ENCODE measurements at regions not wholly inside any gene's neighbourhood (a gene's known extent, or its start where the extent isn't known, plus 50 kb on each side); places are given as distances from the start of the nearest gene placed in this dataset. TPM values are rescaled to one million over a fixed set of nuclear protein-coding genes. Genes with fewer than 3 reads are reported as not detected.
"Not testable (repeated sequence)": the region's sequence is repeated elsewhere in the genome, so short reads cannot be mapped to it uniquely, and the experiment has no call there.

- DNase-seq (ENCODE audit: low spot score), result not testable (repeated sequence)
Measured at GRCh38 chr2:211219548-211219947, 663.1 kb downstream of the CPS1 start.

DNA sequence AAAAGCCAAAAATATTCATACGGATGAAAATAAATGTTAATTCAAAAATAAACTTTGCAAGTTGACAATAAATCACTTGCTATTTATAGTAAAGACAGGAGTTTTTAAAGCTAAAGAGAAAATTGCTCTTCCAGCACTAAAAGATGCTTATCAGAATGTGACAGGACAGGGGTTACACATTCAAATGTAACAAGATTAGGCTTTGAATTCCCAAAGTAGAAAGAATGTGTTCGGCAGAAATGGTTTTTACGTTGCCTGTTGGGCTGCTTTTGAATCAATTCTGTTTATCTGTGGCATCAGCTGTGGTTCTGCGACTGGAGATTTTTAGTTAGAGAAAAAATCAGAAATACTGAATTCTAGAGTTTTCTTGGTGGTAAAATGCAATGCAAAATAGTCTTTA lies 669.4 kb downstream of the CPS1 start:
- DNase-seq (ENCODE audit: low spot score), result no peak

GRCh38 chr2:211228559-211228958 lies 672.2 kb downstream of the CPS1 start:
- no peak for DNase-seq (ENCODE audit: low spot score)

DNA sequence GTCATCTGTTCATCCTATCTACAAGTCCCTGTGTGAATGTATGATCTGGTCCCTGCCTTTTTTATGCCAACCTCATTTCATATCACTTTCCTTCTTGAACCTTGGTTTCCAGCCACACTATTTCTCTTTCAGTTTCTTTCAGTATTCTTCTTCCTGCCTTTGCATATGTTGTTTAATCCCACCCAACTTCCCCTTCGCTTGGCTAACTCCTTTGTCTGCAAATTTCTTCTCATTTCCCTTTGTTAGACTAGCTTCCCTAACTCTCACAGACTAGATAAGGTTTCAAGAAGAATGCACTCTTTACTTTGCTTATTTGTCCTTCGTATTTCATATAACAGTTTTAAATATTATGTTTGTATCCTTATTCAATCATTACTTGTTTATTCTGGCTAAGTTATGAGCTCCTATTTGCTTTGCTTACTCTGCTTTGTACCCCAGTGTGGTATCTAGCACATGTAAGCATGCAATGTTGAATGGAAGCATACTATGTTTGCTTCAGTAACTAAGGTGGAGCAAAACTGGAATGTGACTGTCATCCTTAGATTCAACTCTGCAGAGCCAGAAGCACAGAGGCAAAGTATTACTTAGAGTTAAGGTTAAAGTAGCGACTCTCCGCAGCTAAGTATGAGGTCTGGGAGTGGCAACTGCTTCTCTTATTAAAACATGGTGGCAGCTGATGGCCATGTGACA lies 681.3 kb downstream of the CPS1 start:
- DNase-seq (ENCODE audit: low spot score), result peak; percentile 43

- DNase-seq (ENCODE audit: low spot score), result no peak
Measured at GRCh38 chr2:211241891-211242290, 685.5 kb downstream of the CPS1 start.

- no peak for DNase-seq (ENCODE audit: low spot score)
Measured at GRCh38 chr2:211247751-211248150, 691.4 kb downstream of the CPS1 start.

GRCh38 chr2:211248841-211249240 lies 692.4 kb downstream of the CPS1 start:
- peak; percentile 57 for DNase-seq (ENCODE audit: low spot score)

- DNase-seq (ENCODE audit: low spot score), result no peak
Measured at GRCh38 chr2:211251016-211251415, 694.6 kb downstream of the CPS1 start.

DNA sequence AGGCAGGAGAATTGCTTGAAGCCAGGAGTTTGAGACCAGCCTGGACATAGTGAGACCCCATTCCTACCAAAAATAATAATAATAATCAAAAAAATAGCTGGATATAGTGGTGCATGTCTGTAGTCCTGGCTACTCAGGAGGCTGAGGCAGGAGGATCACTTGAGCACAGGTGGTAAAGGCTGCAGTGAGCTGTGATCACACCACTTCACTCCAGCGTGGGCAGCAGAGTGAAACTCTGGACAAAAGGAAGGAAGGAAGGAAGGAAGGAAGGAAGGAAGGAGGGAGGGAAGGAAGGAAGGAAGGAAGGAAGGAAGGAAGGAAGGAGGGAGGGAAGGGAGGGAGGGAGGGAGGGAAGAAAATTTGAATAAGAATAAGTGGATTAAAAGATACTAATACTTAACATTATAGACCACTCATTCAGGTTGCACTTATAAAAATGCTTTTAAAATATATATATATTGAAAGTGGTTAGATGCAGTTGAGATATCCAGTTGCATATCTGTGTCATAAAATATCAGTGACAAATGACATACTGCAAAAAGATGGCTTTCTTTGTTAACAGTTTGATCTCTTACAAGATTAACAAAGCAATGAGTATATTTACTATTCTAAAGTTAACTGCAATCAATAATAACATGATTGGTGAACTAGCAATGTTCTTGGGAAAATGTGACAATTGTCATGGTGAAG lies 702.4 kb downstream of the CPS1 start:
- no peak for DNase-seq (ENCODE audit: low spot score)

- no peak for DNase-seq (ENCODE audit: low spot score)
Measured at GRCh38 chr2:211259831-211260476, 703.6 kb downstream of the CPS1 start.

GRCh38 chr2:211270257-211270656 lies 713.9 kb downstream of the CPS1 start:
- no peak for DNase-seq (ENCODE audit: low spot score)

- no peak for DNase-seq (ENCODE audit: low spot score)
Measured at GRCh38 chr2:211281430-211282073, 725.2 kb downstream of the CPS1 start.

DNA sequence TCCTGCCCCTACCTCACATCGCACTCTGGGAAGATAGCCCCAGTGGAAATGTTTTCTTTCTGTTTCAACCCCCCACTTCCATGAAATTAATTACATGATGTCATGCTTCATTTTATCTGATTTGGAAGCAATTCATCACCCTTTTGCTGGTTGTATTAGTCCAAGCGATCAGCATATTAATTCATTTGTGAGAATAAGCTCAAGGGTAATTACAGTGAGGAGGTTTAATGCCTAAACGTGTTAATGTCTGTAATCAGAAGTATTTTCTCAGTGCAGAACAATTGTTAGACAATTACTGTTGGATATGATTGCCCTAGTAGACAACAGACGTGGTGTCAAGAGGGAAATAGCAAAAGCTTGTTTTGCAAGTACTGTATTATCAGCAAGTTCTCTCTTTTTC lies 746.3 kb downstream of the CPS1 start:
- DNase-seq (ENCODE audit: low spot score), result no peak

DNA sequence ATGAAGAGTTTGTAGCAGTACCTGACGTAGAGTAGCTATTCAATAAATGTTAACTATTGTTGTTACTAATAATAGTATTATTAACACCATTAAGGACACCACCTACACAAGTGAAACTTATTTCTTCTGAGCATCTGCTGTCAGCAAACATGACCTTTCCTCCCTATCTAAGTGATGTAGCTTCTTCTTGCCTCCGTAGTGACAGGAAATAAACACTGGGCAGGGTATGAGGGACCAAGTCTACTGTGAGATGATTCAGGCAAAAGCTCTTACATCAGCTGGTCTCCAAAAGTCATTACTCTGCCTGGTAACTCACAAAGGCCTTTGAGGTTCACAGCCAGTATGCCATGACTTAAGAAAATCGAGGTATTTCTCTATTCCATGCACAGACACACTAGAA lies 750.5 kb downstream of the CPS1 start:
- DNase-seq (ENCODE audit: low spot score), result no peak

Small RNA genes in the stretch of these regions (small RNA-seq; reads per million reads assigned to genes)
- gene AC013404.1, result not detected

All from HT-29 (cell line).